MM.1S (cell line): ENCODE measurements at regions not wholly inside any gene's neighbourhood (a gene's known extent, or its start where the extent isn't known, plus 50 kb on each side); places are given as distances from the start of the nearest gene placed in this dataset.

Experiments
- EZH2 ChIP-seq: fragments of 300-600 bp; sonication (generic); optimal IDR thresholded peaks from 2 replicates; pipeline ENCODE3; 2017; ENCODE audit warnings: low read depth, mild to moderate bottlenecking, antibody characterized with exemption, low read length, mixed read lengths
- EZH2phosphoT487 ChIP-seq: fragments of 300-600 bp; sonication (generic); IDR thresholded peaks from 2 replicates; pipeline ENCODE4 v1.6.1; 2018; ENCODE audit warnings: antibody characterized with exemption, low read length
- TF ChIP-seq, protein P1 (sequence below): fragments of 300-600 bp; sonication (generic); IDR thresholded peaks from 2 replicates; pipeline ENCODE4 v1.5.1; 2016; ENCODE audit warnings: antibody characterized with exemption, low read length, mixed read lengths

DNA sequence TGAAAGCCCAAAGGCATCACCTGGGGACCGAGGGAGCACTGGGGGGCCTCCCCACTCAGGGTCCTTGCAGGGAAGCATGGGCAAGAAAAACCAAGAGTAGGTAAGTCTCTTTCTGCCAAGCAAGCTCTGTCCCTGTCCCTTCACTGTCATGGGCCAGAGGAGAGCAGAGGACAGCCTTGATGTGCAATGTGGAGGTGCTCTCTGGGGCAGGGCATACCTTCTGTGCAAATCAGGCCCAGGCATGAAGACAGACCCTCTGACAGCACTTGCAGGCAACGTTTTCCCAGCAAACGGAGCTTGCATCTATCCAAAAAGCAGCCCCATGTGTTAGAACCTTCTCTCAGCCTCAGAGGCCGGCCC, 192.5 kb upstream of the PWP1 start:
- TF ChIP-seq, protein P1, sequence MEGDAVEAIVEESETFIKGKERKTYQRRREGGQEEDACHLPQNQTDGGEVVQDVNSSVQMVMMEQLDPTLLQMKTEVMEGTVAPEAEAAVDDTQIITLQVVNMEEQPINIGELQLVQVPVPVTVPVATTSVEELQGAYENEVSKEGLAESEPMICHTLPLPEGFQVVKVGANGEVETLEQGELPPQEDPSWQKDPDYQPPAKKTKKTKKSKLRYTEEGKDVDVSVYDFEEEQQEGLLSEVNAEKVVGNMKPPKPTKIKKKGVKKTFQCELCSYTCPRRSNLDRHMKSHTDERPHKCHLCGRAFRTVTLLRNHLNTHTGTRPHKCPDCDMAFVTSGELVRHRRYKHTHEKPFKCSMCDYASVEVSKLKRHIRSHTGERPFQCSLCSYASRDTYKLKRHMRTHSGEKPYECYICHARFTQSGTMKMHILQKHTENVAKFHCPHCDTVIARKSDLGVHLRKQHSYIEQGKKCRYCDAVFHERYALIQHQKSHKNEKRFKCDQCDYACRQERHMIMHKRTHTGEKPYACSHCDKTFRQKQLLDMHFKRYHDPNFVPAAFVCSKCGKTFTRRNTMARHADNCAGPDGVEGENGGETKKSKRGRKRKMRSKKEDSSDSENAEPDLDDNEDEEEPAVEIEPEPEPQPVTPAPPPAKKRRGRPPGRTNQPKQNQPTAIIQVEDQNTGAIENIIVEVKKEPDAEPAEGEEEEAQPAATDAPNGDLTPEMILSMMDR, result no peak
- no peak for TF ChIP-seq EZH2
- TF ChIP-seq EZH2phosphoT487, result no peak
